Activated T-helper 1 cell treated with anti-CD3 and anti-CD28 coated beads, Interleukin-12 subunit alpha, Interleukin-12 subunit beta, Interleukin-2, Interleukin-4 antibody, amounts not matched to agents 30 ng/mL and 10 ng/mL and 1 ng/mL, durations not matched to agents 14 hours and 24 hours and 36 hours (primary cell): ENCODE measurements at regions not wholly inside any gene's neighbourhood (a gene's known extent, or its start where the extent isn't known, plus 50 kb on each side); places are given as distances from the start of the nearest gene placed in this dataset.
A peak's percentile ranks its signal among the peaks of the same experiment; 100 is the strongest.
"Not testable (repeated sequence)": the region's sequence is repeated elsewhere in the genome, so short reads cannot be mapped to it uniquely, and the experiment has no call there.

Source experiments
- DNase-seq: peaks from one replicate; pipeline ENCODE4 v3.0.0; 2021; ENCODE audit warnings: low spot score
- H3K27ac Mint-ChIP-seq: one replicate; pipeline ENCODE4 v1.8.0; 2021; ENCODE audit warnings: mild to moderate bottlenecking, mixed read lengths
- H3K27me3 Mint-ChIP-seq: one replicate; pipeline ENCODE4 v1.8.0; 2022; ENCODE audit warnings: mild to moderate bottlenecking, moderate library complexity, mixed read lengths; ENCODE audit not compliant: insufficient read depth
- H3K36me3 Mint-ChIP-seq: one replicate; pipeline ENCODE4 v1.8.0; 2021; ENCODE audit warnings: low read depth, mixed read lengths
- H3K4me1 Mint-ChIP-seq: one replicate; pipeline ENCODE4 v1.8.0; 2021; ENCODE audit warnings: low read depth, mixed read lengths
- H3K4me3 Mint-ChIP-seq: one replicate; pipeline ENCODE4 v1.8.0; 2021; ENCODE audit warnings: mild to moderate bottlenecking, moderate library complexity, mixed read lengths
- H3K9me3 Mint-ChIP-seq: one replicate; pipeline ENCODE4 v1.8.0; 2021; ENCODE audit warnings: mixed read lengths
- intact Hi-C: fragments of 100-400 bp; cut with micrococcal nuclease; formaldehyde crosslinking; loops from one replicate; pipeline ENCODE4 v1.15.1; 2024

- Mint-ChIP-seq H3K4me1 (no peaks in the 10 kb centered on the region), H3K36me3 (peaks cover 3% of the 10 kb centered on the region), H3K27ac (no peak overlapping the region), H3K4me3 (no peak overlapping the region), H3K9me3 (peaks cover 10% of the 10 kb centered on the region), H3K27me3 (no peaks in the 10 kb centered on the region)
- DNase-seq = no peak
- intact Hi-C loops = no loop called here
Observed at GRCh38 chrX:78603908-78604307, 55.2 kb downstream of the RTL3 start.

- H3K27me3 Mint-ChIP-seq = no peaks in the 10 kb centered on the region
- peaks cover 6% of the 10 kb centered on the region for H3K4me1 Mint-ChIP-seq
- no peak overlapping the region for H3K27ac Mint-ChIP-seq
- peaks cover 19% of the 10 kb centered on the region for H3K9me3 Mint-ChIP-seq
- peaks cover 2% of the 10 kb centered on the region for H3K36me3 Mint-ChIP-seq
- intact Hi-C loops = no loop called here
- DNase-seq = no peak
- H3K4me3 Mint-ChIP-seq = no peak overlapping the region
Observed at GRCh38 chrX:78595901-78596502, 63.1 kb downstream of the RTL3 start.

GRCh38 chrX:78593701-78594100, 65.4 kb downstream of the RTL3 start:
- Mint-ChIP-seq H3K4me1 (peaks cover 6% of the 10 kb centered on the region), H3K36me3 (peaks cover 2% of the 10 kb centered on the region), H3K27ac (no peak overlapping the region), H3K9me3 (peaks cover 13% of the 10 kb centered on the region), H3K4me3 (no peak overlapping the region), H3K27me3 (no peaks in the 10 kb centered on the region)
- DNase-seq = no peak
- intact Hi-C loops = no loop called here

- Mint-ChIP-seq H3K4me3 (no peak overlapping the region), H3K27ac (no peak overlapping the region), H3K9me3 (peaks cover 13% of the 10 kb centered on the region), H3K4me1 (peaks cover 6% of the 10 kb centered on the region), H3K27me3 (no peaks in the 10 kb centered on the region), H3K36me3 (no peaks in the 10 kb centered on the region)
- intact Hi-C loops = no loop called here
- no peak for DNase-seq
Observed at GRCh38 chrX:78592030-78592429, 67.1 kb downstream of the RTL3 start.

DNA sequence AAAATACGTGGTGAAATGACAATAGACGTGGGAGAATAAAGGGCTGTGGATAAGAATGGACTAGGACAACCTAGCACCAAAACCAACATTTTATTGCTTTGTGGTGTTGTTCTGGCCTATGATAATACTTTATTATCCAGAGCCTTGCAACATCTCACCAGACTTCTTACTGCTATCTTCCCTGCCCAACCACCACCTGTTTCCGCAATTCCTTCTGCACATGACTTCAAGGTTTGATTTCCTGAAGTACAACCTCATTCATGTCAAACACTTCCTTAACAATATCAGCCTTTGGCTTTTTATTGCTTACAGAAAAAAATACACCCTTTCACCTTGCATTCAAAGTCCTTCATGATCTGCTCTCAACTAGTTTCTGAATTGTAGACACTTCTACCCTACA, 84.8 kb downstream of the RTL3 start:
- no peaks in the 10 kb centered on the region for H3K36me3 Mint-ChIP-seq
- intact Hi-C loops = no loop called here
- no peak overlapping the region for H3K4me3 Mint-ChIP-seq
- no peak overlapping the region for H3K27ac Mint-ChIP-seq
- no peak for DNase-seq
- no peaks in the 10 kb centered on the region for H3K27me3 Mint-ChIP-seq
- H3K9me3 Mint-ChIP-seq = no peaks in the 10 kb centered on the region
- no peaks in the 10 kb centered on the region for H3K4me1 Mint-ChIP-seq

GRCh38 chrX:78573630-78574029, 85.5 kb downstream of the RTL3 start:
- Mint-ChIP-seq H3K27me3 (no peaks in the 10 kb centered on the region), H3K9me3 (no peaks in the 10 kb centered on the region), H3K4me1 (no peaks in the 10 kb centered on the region), H3K36me3 (no peaks in the 10 kb centered on the region), H3K27ac (no peak overlapping the region), H3K4me3 (no peak overlapping the region)
- no peak for DNase-seq
- intact Hi-C loops = no loop called here

DNA sequence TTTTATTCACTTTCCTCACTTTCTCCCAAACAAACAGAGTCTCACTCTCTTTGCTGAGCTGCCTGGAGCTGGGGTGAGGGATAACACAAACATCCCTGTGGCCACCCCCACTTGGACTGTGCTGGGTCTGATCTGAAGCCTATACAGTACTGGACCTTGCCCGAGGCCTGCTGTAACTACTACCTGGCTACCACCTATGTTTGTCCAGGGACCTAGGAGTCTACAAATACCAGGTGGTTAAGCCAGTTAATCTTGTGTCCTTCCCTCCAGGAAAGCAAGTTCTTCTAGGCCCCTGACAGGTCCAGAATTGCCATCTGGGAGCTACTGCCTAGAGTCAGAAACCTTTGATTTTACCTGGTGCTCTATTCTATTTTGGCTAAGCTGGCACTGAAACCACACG, 87.3 kb downstream of the RTL3 start:
- no peaks in the 10 kb centered on the region for H3K9me3 Mint-ChIP-seq
- no peak overlapping the region for H3K4me3 Mint-ChIP-seq
- intact Hi-C loops = no loop called here
- no peaks in the 10 kb centered on the region for H3K4me1 Mint-ChIP-seq
- no peak overlapping the region for H3K27ac Mint-ChIP-seq
- no peaks in the 10 kb centered on the region for H3K27me3 Mint-ChIP-seq
- no peak for DNase-seq
- H3K36me3 Mint-ChIP-seq = no peaks in the 10 kb centered on the region

DNA sequence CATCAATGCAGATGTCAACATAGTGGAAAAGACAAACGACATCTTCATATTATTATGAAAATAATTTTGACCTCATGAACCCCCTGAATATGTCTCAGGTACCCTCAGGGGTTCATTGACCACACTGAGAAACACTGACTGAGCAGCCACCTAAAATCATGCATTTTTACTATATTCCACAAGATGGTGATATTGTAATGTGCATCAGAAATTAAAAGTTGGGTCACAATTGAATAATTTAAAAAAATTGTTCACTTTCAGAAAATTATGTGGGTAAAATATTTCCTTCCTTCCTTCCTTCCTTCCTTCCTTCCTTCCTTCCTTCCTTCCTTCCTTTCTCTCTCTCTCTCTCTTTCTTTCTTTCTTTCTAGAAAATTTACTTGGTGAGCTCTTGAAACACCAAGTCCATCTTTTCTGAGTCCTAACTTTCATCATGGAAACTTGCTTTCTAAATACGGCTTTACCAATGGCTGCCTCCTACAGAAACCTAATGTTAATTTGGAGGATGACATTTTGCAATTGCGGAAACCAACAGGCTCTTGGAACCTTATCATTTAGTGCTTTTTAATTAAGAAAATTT, 103.6 kb downstream of the RTL3 start:
- intact Hi-C loops = loop anchor here (1.0 to 10.0 kb wide), 9 partner anchors 99 to 895 kb away; partner anchors contain the start of genes GPR174, P2RY10 and RTL3
- no peak overlapping the region for H3K4me3 Mint-ChIP-seq
- H3K27ac Mint-ChIP-seq = peak overlapping the region; percentile 61

DNA sequence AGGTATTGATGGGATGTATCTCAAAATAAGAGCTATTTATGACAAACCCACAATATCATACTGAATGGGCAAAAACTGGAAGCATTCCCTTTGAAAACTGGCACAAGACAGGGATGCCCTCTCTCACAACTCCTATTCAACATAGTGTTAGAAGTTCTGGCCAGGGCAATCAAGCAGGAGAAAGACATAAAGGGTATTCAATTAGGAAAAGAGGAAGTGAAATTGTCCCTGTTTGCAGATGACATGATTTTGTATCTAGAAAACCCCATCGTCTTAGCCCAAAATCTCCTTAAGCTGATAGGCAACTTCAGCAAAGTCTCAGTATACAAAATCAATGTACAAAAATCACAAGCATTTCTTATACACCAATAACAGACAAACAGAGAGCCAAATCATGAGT, 106.5 kb downstream of the RTL3 start:
- H3K4me3 Mint-ChIP-seq, H3K9me3 Mint-ChIP-seq, H3K27ac Mint-ChIP-seq, DNase-seq, H3K36me3 Mint-ChIP-seq, H3K27me3 Mint-ChIP-seq: not testable (repeated sequence)
- peaks cover 10% of the 10 kb centered on the region for H3K4me1 Mint-ChIP-seq
- intact Hi-C loops = loop anchor here (10.0 kb wide), 1 partner anchor 102 kb away; the partner anchor contains the start of gene RTL3

More for the DNA sequence above, 103.6 kb downstream of the RTL3 start:
- DNase-seq = no peak
- peaks cover 5% of the 10 kb centered on the region for H3K4me1 Mint-ChIP-seq
- H3K36me3 Mint-ChIP-seq = no peaks in the 10 kb centered on the region
- H3K9me3 Mint-ChIP-seq = no peaks in the 10 kb centered on the region
- no peaks in the 10 kb centered on the region for H3K27me3 Mint-ChIP-seq

- Mint-ChIP-seq H3K9me3 (peaks cover 29% of the 10 kb centered on the region), H3K36me3 (peaks cover 1% of the 10 kb centered on the region), H3K27me3 (no peaks in the 10 kb centered on the region), H3K4me1 (peaks cover 12% of the 10 kb centered on the region), H3K4me3 (no peak overlapping the region), H3K27ac (no peak overlapping the region)
- intact Hi-C loops = no loop called here
- no peak for DNase-seq
Observed at GRCh38 chrX:78548012-78548411, 111.1 kb downstream of the RTL3 start.

DNA sequence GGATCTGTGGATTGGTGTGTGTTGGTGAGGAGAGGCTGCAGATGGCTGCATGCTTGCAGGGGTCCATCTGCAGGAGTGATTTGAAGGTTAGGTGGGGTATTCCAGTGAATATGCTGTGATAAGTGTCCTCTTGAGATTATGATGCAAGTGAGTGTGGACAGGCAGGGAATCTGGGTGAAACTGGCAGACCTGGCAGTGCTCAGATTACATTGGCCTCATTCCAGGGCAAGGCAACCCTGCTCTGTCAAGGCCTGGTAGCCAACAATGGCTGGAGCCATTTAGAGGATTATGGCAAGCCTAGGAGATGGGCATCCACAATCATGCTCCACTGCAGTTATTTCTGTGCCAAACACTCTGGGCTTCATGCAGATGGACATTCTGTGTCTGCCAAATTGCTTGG, 113.9 kb downstream of the RTL3 start:
- peaks cover 7% of the 10 kb centered on the region for H3K4me1 Mint-ChIP-seq
- peaks cover 46% of the 10 kb centered on the region for H3K9me3 Mint-ChIP-seq
- H3K4me3 Mint-ChIP-seq = no peak overlapping the region
- H3K36me3 Mint-ChIP-seq = peaks cover 6% of the 10 kb centered on the region
- intact Hi-C loops = no loop called here
- no peaks in the 10 kb centered on the region for H3K27me3 Mint-ChIP-seq
- DNase-seq = no peak
- no peak overlapping the region for H3K27ac Mint-ChIP-seq

GRCh38 chrX:78543281-78543680, 115.8 kb downstream of the RTL3 start:
- peaks cover 12% of the 10 kb centered on the region for H3K36me3 Mint-ChIP-seq
- peaks cover 7% of the 10 kb centered on the region for H3K4me1 Mint-ChIP-seq
- intact Hi-C loops = no loop called here
- H3K27me3 Mint-ChIP-seq = no peaks in the 10 kb centered on the region
- H3K4me3 Mint-ChIP-seq = no peak overlapping the region
- no peak for DNase-seq
- H3K9me3 Mint-ChIP-seq = peaks cover 50% of the 10 kb centered on the region
- H3K27ac Mint-ChIP-seq = no peak overlapping the region

- DNase-seq = no peak
- no peak overlapping the region for H3K4me3 Mint-ChIP-seq
- H3K36me3 Mint-ChIP-seq = peaks cover 10% of the 10 kb centered on the region
- no peak overlapping the region for H3K27ac Mint-ChIP-seq
- peaks cover 46% of the 10 kb centered on the region for H3K9me3 Mint-ChIP-seq
- H3K4me1 Mint-ChIP-seq = no peaks in the 10 kb centered on the region
- intact Hi-C loops = no loop called here
- H3K27me3 Mint-ChIP-seq = no peaks in the 10 kb centered on the region
Observed at GRCh38 chrX:78540171-78540570, 119.0 kb downstream of the RTL3 start.

DNA sequence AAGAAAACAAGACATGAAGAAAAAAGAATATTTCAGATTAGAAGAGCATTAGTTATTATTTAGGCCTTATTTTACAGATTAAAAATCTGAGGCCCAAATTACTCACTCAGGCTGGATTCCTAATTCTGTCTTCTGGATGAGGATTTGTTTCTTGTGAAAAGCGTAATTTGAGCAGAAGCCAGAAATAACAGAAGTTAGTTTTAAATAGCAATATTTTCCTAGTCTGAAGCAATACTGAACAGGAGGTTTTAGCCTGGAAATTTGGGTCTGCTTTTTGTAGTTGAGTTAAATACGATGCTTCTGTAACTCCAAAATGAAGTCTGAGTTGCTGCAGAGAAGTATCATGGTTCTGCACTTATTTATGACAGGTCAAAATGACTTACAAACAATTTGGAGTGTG, 124.9 kb downstream of the RTL3 start:
- H3K4me1 Mint-ChIP-seq = no peaks in the 10 kb centered on the region
- intact Hi-C loops = no loop called here
- H3K27me3 Mint-ChIP-seq = no peaks in the 10 kb centered on the region
- no peaks in the 10 kb centered on the region for H3K36me3 Mint-ChIP-seq
- no peak overlapping the region for H3K27ac Mint-ChIP-seq
- no peak overlapping the region for H3K4me3 Mint-ChIP-seq
- DNase-seq = no peak
- peaks cover 3% of the 10 kb centered on the region for H3K9me3 Mint-ChIP-seq
